ENCODE measurements at regions not wholly inside any gene's neighbourhood (a gene's known extent, or its start where the extent isn't known, plus 50 kb on each side); places are given as distances from the start of the nearest gene placed in this dataset.

DNA sequence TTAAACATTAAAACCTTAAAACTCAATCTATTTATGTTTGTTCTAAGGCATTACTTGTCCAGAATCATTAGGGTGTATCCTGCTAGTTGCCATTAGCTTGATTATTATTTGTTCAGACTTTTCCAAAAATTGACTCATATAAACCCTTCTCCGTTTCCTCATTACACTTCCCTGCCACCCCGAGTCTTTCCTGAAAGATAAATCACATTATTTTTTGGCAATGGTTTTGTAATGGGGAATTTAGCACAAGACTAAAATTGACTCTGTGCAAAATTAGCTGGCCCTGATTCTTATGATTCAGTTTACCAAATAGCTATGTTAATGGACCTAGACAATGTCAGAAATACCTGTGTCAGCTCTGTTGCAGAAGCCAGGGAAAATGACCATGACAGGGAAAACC, 112.2 kb upstream of the NT5C1B start:
- no peak for DNase-seq

DNA sequence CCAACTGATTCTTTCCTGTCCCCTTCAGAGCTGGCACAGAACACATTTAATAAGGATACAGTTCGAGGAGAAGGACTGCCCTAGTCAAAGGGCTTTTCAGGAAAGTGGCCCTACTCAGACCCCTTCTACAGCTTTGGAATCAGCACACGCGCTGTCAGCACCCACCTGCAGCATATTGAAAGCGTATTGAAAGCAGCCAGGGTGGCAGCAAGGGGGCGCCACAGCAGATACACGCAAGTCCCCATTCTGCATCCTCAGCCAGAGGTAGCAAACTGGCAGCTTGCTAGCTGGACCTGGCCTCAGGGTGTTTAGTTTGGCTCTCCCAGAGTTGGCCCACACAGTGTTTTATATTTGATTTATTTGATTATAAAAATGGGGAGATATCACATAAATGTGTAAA, 101.0 kb upstream of the NT5C1B start:
- no peak for DNase-seq

DNA sequence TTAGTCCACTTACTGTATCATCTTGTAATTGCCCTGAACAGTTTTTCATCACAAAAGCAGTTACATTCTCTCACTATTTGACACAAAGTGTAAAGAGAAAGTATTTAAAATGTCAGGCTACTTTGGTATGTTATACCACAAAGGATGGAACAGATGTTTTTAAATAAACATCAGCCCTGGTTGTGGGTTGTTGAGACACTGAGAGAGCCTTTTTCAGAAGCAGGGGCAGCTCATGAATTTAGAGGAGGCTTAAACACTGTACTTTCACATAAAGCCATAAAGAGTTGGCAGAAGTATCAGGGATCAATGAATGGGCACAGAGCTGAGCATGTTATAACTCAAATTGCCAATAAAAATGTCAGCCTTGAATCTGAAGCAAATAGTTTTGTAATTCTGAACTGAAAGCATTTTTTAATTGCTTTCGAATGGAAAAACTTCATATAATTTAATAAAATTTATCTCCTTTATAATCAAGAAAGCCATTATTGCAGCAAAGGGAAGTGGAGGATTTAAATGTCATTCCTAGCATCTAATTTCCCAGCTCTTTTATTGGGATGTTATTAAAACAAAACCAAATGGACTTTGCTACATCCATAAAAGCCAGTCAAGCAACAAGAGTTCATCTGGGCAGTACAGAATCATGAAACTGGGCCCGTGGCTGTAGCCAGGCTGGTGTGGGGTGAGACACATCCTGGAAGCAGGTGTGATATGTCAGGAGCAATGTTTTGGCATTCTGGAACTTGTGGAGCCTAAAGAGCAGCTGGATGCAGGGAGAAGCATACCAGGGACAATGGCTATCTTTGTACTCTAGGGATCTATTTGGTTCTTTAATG, 95.1 kb upstream of the NT5C1B start:
- no peak for DNase-seq

DNA sequence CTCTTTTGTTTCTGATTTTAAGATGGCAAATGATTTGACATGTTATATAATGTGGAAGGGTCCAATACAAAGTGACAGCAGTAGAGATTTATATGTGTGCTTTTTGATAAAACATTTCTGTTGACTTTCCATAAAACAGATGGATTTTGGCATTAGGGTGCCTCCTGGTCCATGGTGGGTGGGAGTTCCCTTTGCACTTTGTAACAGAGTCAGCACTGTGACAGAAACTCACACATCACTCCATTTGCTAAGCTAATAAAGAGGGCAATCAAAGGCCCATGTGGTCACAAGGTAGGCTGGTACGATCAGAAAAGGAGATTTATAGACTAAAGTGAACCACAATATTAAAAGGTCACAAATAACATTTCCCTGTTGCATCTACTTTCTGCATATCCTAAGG, 93.3 kb upstream of the NT5C1B start:
- no peak for DNase-seq

DNA sequence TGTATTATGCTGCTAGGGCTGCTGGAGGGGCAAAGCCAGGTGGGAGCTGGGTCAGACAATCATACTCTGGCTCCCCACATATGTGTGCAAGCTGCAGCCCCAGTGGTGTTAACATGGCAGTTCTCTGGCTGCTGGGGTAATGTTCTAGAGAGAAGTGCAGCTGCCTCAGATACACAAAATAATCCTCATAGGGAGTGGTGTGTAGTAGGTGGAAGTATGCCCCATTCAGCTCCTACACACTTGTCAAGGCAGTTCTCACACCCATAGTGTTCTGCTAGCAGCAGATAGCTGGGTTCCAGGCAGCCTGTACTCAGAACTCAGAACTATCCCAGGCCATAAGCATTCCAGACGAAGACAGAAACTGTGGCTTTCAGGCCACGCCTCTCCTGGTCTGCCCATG, 87.9 kb upstream of the NT5C1B start:
- DNase-seq, result no peak

DNA sequence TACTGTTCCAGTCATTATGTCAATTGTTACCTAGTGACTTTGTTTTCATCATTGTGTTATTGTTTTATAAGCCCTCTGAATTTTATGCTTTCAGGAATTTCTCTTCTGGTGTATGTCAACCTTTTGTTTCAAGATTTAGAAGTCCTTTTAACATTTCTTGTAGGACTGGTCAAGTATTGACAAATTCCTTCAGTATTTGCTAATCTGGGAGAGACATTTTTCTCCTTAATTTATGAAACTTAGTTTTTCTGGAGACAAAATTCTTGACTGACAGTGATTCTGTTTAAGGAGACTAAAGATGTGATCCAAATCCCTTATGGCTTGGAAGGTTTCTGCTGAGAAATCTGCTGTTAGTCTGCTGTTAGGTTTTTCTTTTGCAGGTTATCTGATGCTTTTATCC, 84.9 kb upstream of the NT5C1B start:
- no peak for DNase-seq

DNA sequence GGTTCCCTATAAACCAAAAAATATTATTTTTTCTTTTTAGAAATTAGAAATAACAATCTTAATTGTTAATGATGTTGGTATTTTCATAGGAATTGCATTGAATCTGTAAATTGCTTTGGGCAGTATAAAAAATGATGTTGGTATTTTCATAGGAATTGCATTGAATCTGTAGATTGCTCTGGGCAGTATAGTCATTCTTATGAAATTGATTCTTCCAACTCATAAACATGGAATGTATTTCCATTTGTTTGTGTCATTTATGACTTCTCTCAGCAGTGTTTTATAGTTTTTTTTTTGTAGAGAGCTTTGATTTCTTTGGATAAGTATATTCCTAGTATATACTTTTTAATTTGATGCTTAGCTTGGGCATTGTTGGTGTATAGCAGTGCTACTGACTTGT, 82.0 kb upstream of the NT5C1B start:
- no peak for DNase-seq

DNA sequence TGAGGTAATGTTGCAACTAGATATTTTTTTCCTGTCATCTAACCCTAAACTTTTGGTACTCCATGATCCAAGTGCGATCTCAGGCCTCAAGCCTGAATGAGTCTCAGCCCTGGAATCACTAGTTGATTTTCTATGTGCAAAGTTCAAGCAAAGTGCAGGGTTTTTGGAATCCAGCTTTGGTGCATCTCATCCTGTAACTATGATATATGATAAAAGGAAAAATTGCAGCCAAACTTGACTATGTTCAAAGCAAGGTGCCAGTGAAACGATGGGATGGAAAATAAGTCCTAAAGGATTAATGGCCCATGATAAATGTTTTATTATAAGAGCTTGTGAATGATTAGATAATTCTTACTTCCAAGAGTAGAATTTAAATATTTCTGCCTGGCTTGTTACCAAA, 78.9 kb upstream of the NT5C1B start:
- no peak for DNase-seq

DNA sequence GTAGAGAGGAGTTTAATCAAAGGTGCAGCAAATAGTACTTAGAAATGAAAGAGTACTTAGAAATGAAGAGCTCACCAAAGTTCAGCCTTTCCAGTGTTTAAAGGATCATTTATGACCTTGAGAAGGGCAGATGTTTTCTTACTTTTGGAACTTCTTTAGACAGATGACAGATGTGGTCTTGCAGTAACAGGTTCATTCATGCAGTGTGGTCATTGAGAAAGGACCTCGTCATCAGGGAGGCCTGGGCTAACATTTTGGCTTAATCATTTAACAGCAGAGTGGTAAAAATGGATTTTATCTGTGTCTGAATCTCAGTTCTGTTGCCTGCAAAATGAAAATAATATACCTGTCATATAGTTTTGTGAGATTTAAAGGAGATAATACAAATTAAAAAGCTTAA, 75.1 kb upstream of the NT5C1B start:
- no peak for DNase-seq

DNA sequence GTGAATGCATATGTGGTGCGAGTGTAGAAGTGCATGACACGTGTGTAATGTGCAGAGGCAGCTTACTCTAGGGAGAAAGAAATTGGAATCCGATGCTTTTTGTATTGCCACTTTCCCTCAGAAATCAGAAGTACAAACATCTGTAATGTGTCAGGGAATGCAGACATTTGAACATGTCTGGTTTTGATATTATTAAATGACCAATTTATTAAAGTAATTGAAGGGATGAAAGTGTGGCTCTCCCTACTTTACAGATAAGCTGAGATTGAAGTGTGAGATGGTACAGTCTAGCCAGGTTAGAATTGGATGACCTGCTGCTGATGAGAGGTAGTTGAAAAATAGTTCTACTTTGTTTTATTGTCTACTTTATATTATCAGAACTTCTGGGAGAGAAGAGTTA, 74.5 kb upstream of the NT5C1B start:
- no peak for DNase-seq

DNA sequence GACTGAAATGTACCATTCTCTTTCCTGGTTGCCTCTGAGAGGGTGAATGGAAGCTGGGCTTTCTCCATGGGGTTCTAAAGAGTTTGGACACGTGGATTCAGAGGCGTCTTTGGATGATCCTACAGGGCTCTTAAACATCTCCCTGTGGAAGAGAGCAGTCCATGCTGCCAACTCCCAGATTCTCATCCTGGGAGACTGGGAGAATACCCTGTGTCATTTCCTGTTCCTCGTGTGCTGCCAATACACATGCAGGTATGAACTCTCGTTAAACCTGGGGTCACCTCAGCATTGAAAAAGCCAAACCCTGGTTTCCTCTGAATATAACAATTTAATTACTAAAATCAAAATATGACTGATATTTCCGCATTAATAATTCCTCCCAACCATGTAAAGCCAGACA, 73.3 kb upstream of the NT5C1B start:
- no peak for DNase-seq

DNA sequence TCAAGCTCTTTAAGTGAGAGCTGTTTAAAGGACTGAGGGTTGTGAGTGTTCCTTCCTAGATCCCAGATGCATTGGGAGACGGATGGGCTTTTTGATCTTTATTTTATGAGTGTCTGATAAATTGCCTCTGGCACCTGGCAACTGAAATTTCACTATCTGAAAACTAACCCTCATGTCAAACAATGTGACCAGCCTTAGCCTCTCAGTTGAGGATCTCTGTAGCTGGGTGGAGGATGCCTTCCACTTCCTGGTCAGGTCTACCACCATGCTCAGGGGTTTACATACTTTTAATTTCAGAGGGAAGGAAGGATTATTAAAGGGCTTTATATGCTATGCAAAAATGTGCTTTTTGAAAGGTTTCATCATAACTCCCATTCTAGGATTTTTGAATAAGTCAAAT, 70.5 kb upstream of the NT5C1B start:
- DNase-seq, result no peak

DNA sequence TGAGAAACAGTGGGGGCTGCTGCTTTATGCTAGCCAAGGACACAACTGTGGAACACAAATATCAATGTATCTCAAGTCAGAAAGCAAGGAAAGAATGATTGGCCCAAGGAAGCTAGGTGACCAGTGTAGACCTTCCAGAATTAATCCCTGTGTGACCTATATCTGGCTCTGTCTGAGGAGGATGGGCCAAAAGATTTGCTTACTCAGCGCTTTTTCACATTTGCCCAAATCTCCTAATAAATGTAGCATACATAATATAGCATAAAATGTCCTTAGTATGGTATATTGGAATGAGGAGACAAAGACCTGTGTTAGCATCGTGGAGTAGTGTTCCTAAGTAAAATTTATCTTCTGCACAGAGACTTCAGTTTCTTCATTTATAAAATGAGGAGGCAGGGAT, 66.7 kb upstream of the NT5C1B start:
- DNase-seq, result no peak

DNA sequence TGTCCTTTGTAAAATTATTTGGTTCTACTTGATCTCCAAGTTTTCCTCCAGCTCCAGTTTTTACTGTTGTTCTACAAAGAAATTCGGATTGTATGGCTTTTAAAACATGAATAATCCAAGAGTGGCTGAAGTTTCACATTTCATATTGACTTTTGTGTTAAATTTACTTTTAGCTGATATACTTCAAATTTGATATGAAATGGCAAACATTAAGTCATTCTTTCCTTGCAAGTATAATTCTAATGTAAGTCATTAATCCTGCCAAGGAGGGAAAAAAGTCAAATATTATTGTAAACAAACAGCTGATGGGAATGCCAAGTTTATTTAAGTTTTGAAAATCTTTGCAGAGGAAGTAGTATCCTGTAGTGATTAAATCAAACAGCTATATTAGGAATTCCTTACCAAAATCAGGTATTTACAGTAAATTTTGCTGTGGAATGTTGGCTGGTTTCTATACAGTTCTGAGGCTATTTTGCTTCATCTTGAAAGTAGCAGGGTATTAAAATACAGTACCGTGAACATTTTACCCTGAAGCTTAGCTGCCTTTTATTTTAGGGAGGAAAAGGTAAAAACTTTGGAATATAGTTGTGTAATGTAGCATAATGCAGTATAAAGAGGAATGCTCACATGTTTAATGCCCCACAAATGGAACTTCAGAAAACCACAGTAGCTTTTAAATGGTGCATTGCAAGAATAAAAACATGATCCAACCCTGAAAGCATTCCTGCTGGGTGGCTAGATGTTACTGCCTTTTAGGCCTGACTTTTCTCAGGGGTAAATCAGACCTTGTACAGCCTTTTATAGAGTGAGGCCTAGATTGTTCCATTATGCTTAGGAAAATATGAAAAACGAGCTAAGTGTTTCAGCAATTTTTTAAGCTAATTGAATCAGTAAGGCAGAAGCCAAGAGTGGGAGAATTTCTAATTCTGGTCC, 62.7 kb upstream of the NT5C1B start:
- DNase-seq, result no peak

DNA sequence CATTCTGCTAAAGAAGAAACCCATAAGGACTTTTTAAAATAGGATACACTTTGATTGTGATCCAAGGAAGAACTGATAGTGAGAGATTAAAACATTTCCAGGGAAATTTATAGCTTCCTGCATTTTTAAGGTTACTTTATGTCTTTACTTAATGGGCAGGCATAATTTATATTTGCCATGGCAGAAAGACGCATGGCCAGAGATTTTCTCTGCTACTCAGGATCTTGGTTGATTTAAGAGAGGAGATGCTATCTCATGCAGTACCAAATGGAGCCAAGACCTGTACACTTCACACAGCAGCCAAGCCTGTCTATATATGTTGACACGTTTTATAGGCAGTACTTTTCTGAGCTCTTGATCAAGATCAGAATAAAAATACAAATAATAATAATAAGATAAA, 60.9 kb upstream of the NT5C1B start:
- DNase-seq, result no peak

DNA sequence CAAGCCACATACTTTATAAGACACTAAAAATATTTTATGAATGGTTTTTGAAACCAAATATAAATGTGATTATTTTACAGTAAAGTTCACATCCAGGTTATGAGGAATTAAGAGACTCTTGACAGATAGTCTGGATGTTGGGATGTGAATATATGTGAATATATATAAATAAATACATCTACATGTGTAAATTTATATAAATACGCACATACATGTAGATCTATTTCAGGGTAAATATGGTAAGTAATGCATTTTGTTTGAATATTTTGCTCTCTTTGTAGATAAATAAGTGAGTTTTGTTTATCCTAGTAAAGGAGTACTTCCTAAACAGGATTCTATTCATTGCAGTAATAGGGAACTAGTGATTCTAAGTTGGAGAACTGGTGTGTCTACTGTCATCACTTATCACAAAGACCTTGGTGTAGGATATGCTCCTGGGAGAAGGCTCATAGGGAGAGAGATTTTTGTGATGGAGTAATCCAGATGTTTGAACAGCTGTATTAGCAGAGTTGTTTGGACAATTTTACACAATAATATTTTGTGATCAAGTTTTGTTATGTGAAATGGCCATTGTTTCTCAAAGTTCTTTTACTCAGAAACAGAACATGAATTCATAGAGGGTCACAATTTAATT, 60.2 kb upstream of the NT5C1B start:
- no peak for DNase-seq

DNA sequence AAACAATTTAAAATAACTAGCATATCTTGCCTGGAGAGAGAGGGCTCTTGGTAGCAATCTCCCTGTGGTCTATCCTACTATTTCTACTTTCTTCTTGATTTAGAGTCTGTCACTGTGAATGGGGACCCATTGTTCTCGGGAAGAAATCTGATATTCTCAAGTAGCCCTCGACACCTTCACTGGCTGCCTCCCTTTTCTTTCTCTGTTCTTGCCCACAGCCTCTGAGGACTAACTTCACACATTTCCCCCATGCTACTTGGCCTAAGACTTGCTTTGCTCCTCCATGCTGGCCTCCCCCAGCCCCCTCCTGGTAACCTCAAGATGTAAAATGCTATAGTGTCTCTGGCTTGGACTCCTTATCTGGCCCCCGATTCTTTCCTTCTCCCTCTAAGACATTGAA, 58.8 kb upstream of the NT5C1B start:
- DNase-seq, result no peak

DNA sequence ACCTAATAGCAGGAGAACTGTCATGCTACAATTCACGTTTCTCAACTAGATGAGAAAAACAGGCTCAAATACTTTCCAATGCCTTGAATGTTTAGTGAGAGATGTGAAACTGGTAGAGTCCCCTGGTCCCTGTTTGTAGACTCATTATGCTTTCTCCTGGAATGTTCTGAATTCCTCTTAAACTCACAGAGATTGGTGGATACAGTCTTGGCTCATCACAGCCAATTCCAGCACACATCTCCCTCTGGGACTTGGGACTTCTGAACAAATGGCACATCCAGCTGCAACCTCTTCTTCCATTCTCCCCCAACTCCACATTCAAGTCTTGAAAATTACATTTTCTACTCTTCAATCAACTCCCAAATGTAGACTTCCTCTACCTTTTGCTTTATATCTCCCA, 58.4 kb upstream of the NT5C1B start:
- no peak for DNase-seq

DNA sequence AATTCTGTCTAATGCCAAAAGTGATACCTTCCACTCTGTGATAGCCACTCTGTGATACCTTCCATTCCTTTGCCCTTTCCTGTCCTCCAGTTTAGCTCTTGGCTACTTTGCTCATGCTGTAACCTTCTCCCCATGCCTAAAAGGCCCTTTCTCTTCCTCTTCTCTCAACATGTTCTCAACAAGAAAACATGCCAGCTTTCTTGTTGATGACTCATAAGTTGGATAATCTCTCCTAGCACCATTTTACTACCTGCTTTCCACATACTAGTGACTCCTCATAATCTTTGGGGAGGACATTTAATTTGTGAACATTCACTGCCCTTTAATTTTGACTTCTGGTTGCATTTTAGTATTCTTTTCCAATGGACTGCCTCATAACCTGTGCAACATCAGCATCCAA, 55.9 kb upstream of the NT5C1B start:
- DNase-seq, result no peak

DNA sequence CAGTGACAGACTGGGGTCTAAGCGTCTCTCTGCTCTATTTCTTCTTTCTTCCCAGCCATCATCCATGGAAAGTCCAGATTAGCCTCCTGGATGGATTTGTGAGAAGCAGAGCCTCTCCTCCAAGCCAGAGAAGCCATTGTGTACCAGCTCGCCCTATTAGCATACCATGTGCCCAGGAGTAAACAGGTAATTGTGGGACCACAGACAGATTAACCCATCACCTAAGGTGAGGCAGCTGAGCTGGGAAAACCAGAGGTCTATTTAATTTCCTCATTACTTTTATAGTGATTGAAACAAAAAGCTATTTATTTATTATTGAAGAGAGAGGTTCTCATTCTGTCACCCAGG, 54.7 kb upstream of the NT5C1B start:
- DNase-seq, result no peak

DNA sequence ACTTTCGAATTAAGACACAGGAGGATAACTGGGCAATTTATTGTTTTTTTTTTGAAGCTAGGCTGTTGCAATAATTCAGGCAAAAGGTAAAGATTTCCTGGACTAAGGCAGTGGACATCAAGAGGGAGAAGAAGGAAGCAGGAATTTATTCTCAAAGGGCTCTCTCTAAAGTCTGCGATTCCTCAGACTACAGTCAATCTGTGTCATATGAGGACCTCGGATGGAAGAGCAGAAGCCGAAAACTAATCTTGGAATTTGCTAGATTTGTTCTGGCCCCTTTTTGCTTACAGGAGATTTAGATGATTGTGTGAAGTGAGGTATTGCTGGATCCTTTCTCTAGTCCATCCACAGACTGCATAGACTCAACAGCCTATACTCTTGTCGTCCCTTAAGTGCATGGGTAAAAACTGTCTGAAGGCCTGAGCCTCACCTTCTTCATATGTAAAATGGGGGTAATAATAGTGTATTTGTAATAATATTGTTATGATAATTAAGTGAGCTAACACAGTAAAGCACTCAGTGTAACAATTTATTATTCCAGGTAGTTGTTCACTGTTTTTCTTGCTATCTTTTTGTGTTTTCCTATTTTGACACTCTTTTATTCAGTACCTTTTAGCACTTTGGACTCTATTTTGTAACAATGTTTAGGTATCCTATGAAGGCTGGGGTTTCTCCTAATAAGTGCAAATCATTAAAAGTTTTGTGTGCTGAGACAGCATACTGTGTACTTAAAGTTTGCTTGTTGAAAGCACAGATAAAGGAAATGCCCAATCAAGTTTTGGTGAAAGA, 54.2 kb upstream of the NT5C1B start:
- no peak for DNase-seq

DNA sequence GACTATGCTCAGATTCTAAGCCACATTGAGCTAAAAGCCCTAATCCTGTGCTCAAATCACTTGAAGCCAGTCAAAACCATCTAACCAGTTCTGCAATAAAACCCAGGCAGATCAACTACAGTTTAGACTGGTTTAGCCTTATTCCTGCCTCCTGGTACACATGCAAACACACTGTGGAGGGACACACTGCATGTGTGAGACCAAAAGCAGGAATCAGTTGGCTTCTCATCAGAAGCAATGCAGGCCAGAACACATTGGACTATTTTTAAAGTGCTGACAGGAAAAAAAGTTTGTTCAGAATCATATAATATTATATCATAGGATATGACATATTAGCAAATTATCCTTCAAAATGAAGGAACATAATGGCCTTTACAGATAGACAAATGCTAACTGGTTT, 52.5 kb upstream of the NT5C1B start:
- DNase-seq, result no peak

Data from T1000 (cell line).